ENCODE measurements at regions not wholly inside any gene's neighbourhood (a gene's known extent, or its start where the extent isn't known, plus 50 kb on each side); places are given as distances from the start of the nearest gene placed in this dataset.

DNA sequence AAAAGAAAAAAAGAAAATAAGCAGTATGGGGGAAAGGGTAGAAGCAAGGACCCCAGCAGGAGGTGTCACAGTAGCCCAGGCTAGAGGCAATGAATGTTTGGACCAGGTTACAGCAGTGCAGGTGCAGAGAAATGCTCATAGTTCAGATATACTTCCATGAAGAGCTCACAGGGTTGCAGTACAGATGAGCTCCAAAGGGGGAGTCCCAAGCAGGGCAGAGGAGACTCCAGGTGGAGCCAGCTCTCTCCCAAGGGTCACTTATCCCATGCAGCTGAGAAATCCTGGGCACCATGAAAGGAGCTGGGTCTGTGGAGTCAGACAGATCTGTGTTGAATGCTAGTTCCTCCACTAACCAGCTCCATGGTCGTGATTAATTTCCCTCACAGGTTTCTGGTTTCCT, 174.9 kb downstream of the C7orf25 start:
- ChIA-PET CTCF (interaction anchor here (0.8 to 1.3 kb wide), 3 partner anchors 8 to 10 kb away, joined by 3 to 5 read pairs (median 3); no protein-coding TSS in a partner anchor), POLR2A (no interaction called here)
- Histone ChIP-seq H3K9me1 (replicated peaks; ENCODE audit: control insufficient read depth, extremely low read depth, insufficient read depth, low read length) (no peaks in the 10 kb centered on the region), H3K79me2 (ENCODE audit: control insufficient read depth, insufficient read depth, low read length) (no peaks in the 10 kb centered on the region), H2AFZ (ENCODE audit: low read depth, low read length) (no peak overlapping the region), H3K9me3 (replicated peaks; ENCODE audit: control insufficient read depth, insufficient read depth, low read length) (no peaks in the 10 kb centered on the region), H3K4me2 (ENCODE audit: insufficient read depth, low read length) (no peak overlapping the region), H3K27me3 (ENCODE audit: control insufficient read depth in 2 of 2, insufficient read depth in 2 of 2, low read length in 2 of 2) (no peaks in the 10 kb centered on the region), H3K4me1 (ENCODE audit: control insufficient read depth, extremely low read depth, insufficient read depth, low read length) (no peaks in the 10 kb centered on the region), H4K20me1 (replicated peaks; ENCODE audit: control insufficient read depth, extremely low read depth, insufficient read depth, low read length) (no peaks in the 10 kb centered on the region), H3K27ac (ENCODE audit: insufficient read depth, low read depth, low read length) (no peak overlapping the region), H3K36me3 (ENCODE audit: control insufficient read depth in 2 of 2, extremely low read depth in 1 of 2, insufficient read depth in 2 of 2, low read length in 2 of 2) (no peaks in the 10 kb centered on the region), H3K4me3 (replicated peaks in 1 of 3; ENCODE audit: insufficient read depth in 1 of 3, low read depth in 1 of 3, low read length in 3 of 3) (no peak overlapping the region), H3K9ac (replicated peaks; ENCODE audit: extremely low read depth, insufficient read depth, low read length) (no peak overlapping the region)
- no peak for DNase-seq (ENCODE audit: low read depth, low spot score)
- dilution Hi-C loops (cut with MboI; ENCODE audit: extremely low pct_ligation_motif_present, low sequenced_read_pairs) (no loop called here), intact Hi-C loops (cut with micrococcal nuclease) (no loop called here)
- TF ChIP-seq POLR2A (IDR thresholded peaks at IDR 0.05; ENCODE audit: low read depth, low read length) (no peak), POLR2AphosphoS5 (IDR thresholded peaks at IDR 0.05; ENCODE audit: insufficient read depth, low read depth, low read length) (no peak), EZH2 (IDR thresholded peaks at IDR 0.05; ENCODE audit: borderline replicate concordance, low read depth, low read length, severe bottlenecking) (no peak), GATA2 (IDR thresholded peaks at IDR 0.05; ENCODE audit: insufficient read depth, insufficient read length, low read depth, low read length) (no peak), MYC (IDR thresholded peaks at IDR 0.05; ENCODE audit: low read depth, low read length) (no peak), JUN (IDR thresholded peaks at IDR 0.05; ENCODE audit: borderline replicate concordance, insufficient read depth, insufficient read length, low read depth) (no peak), FOS (IDR thresholded peaks at IDR 0.05; ENCODE audit: borderline replicate concordance, insufficient read depth, low read length) (no peak)
- TF ChIP-seq, protein P1, sequence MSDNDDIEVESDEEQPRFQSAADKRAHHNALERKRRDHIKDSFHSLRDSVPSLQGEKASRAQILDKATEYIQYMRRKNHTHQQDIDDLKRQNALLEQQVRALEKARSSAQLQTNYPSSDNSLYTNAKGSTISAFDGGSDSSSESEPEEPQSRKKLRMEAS (IDR thresholded peaks at IDR 0.05; ENCODE audit: insufficient read depth, insufficient read length), result no peak
- TF ChIP-seq, protein P2, sequence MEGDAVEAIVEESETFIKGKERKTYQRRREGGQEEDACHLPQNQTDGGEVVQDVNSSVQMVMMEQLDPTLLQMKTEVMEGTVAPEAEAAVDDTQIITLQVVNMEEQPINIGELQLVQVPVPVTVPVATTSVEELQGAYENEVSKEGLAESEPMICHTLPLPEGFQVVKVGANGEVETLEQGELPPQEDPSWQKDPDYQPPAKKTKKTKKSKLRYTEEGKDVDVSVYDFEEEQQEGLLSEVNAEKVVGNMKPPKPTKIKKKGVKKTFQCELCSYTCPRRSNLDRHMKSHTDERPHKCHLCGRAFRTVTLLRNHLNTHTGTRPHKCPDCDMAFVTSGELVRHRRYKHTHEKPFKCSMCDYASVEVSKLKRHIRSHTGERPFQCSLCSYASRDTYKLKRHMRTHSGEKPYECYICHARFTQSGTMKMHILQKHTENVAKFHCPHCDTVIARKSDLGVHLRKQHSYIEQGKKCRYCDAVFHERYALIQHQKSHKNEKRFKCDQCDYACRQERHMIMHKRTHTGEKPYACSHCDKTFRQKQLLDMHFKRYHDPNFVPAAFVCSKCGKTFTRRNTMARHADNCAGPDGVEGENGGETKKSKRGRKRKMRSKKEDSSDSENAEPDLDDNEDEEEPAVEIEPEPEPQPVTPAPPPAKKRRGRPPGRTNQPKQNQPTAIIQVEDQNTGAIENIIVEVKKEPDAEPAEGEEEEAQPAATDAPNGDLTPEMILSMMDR (IDR thresholded peaks at IDR 0.05; ENCODE audit: extremely low read depth in 1 of 2, insufficient read depth in 1 of 2, low read depth in 1 of 2, low read length in 2 of 2), result no peak
- FAIRE-seq, result no peak
- BruUV-seq (replicated peaks), result no TSS peak
